ENCODE measurements at regions not wholly inside any gene's neighbourhood (a gene's known extent, or its start where the extent isn't known, plus 50 kb on each side); places are given as distances from the start of the nearest gene placed in this dataset.

GRCh38 chr18:60096428-60096827, 196.6 kb downstream of the PMAIP1 start:
- H3K36me3 ChIP-seq (ENCODE audit: control insufficient read depth, insufficient read depth, low read length, severe bottlenecking), result no peaks in the 10 kb centered on the region
- no peak overlapping the region for H3K4me3 ChIP-seq (ENCODE audit: low read length)
- no peaks in the 10 kb centered on the region for H3K4me1 ChIP-seq (ENCODE audit: control insufficient read depth, insufficient read depth, low read length)
- H3K9ac ChIP-seq (ENCODE audit: low read length), result no peak overlapping the region
- peaks cover 5% of the 10 kb centered on the region for H3K27me3 ChIP-seq (replicated peaks; ENCODE audit: control insufficient read depth, insufficient read depth, low read length)
- peaks cover 14% of the 10 kb centered on the region for H3K9me3 ChIP-seq (ENCODE audit: control insufficient read depth, low read length)
- DNase-seq (ENCODE audit: low read depth), result no peak

GRCh38 chr18:60092073-60092472, 192.3 kb downstream of the PMAIP1 start:
- Histone ChIP-seq H3K4me3 (ENCODE audit: low read length) (no peak overlapping the region), H3K4me1 (ENCODE audit: control insufficient read depth, insufficient read depth, low read length) (no peaks in the 10 kb centered on the region), H3K36me3 (ENCODE audit: control insufficient read depth, insufficient read depth, low read length, severe bottlenecking) (no peaks in the 10 kb centered on the region), H3K9me3 (ENCODE audit: control insufficient read depth, low read length) (peaks cover 10% of the 10 kb centered on the region), H3K27me3 (replicated peaks; ENCODE audit: control insufficient read depth, insufficient read depth, low read length) (no peaks in the 10 kb centered on the region), H3K9ac (ENCODE audit: low read length) (no peak overlapping the region)
- peak; percentile 82 for DNase-seq (ENCODE audit: low read depth)

- no peaks in the 10 kb centered on the region for H3K36me3 ChIP-seq (ENCODE audit: control insufficient read depth, insufficient read depth, low read length, severe bottlenecking)
- DNase-seq (ENCODE audit: low read depth), result no peak
Measured at GRCh38 chr18:60090170-60090569, 190.4 kb downstream of the PMAIP1 start.

GRCh38 chr18:60082790-60083189, 183.0 kb downstream of the PMAIP1 start:
- H3K9me3 ChIP-seq (ENCODE audit: control insufficient read depth, low read length), result peaks cover 17% of the 10 kb centered on the region
- H3K27me3 ChIP-seq (replicated peaks; ENCODE audit: control insufficient read depth, insufficient read depth, low read length), result peaks cover 4% of the 10 kb centered on the region
- no peak overlapping the region for H3K4me3 ChIP-seq (ENCODE audit: low read length)
- no peaks in the 10 kb centered on the region for H3K4me1 ChIP-seq (ENCODE audit: control insufficient read depth, insufficient read depth, low read length)
- H3K36me3 ChIP-seq (ENCODE audit: control insufficient read depth, insufficient read depth, low read length, severe bottlenecking), result no peaks in the 10 kb centered on the region
- no peak overlapping the region for H3K9ac ChIP-seq (ENCODE audit: low read length)
- DNase-seq (ENCODE audit: low read depth), result no peak

More at GRCh38 chr18:60090170-60090569, 190.4 kb downstream of the PMAIP1 start:
- Histone ChIP-seq H3K4me3 (ENCODE audit: low read length) (no peak overlapping the region), H3K9me3 (ENCODE audit: control insufficient read depth, low read length) (peaks cover 10% of the 10 kb centered on the region), H3K27me3 (replicated peaks; ENCODE audit: control insufficient read depth, insufficient read depth, low read length) (no peaks in the 10 kb centered on the region), H3K4me1 (ENCODE audit: control insufficient read depth, insufficient read depth, low read length) (no peaks in the 10 kb centered on the region), H3K9ac (ENCODE audit: low read length) (no peak overlapping the region)

- Histone ChIP-seq H3K27me3 (replicated peaks; ENCODE audit: control insufficient read depth, insufficient read depth, low read length) (peaks cover 4% of the 10 kb centered on the region), H3K4me1 (ENCODE audit: control insufficient read depth, insufficient read depth, low read length) (no peaks in the 10 kb centered on the region), H3K9me3 (ENCODE audit: control insufficient read depth, low read length) (peaks cover 20% of the 10 kb centered on the region), H3K9ac (ENCODE audit: low read length) (no peak overlapping the region), H3K4me3 (ENCODE audit: low read length) (no peak overlapping the region), H3K36me3 (ENCODE audit: control insufficient read depth, insufficient read depth, low read length, severe bottlenecking) (no peaks in the 10 kb centered on the region)
- DNase-seq (ENCODE audit: low read depth), result no peak
Measured at GRCh38 chr18:60082282-60082681, 182.5 kb downstream of the PMAIP1 start.

GRCh38 chr18:60075477-60075876, 175.7 kb downstream of the PMAIP1 start:
- Histone ChIP-seq H3K4me3 (ENCODE audit: low read length) (no peak overlapping the region), H3K4me1 (ENCODE audit: control insufficient read depth, insufficient read depth, low read length) (no peaks in the 10 kb centered on the region), H3K36me3 (ENCODE audit: control insufficient read depth, insufficient read depth, low read length, severe bottlenecking) (no peaks in the 10 kb centered on the region), H3K9me3 (ENCODE audit: control insufficient read depth, low read length) (peaks cover 28% of the 10 kb centered on the region), H3K27me3 (replicated peaks; ENCODE audit: control insufficient read depth, insufficient read depth, low read length) (no peaks in the 10 kb centered on the region), H3K9ac (ENCODE audit: low read length) (no peak overlapping the region)
- DNase-seq (ENCODE audit: low read depth), result no peak

GRCh38 chr18:60070631-60071030, 170.8 kb downstream of the PMAIP1 start:
- Histone ChIP-seq H3K4me1 (ENCODE audit: control insufficient read depth, insufficient read depth, low read length) (no peaks in the 10 kb centered on the region), H3K27me3 (replicated peaks; ENCODE audit: control insufficient read depth, insufficient read depth, low read length) (no peaks in the 10 kb centered on the region), H3K4me3 (ENCODE audit: low read length) (no peak overlapping the region), H3K36me3 (ENCODE audit: control insufficient read depth, insufficient read depth, low read length, severe bottlenecking) (no peaks in the 10 kb centered on the region), H3K9ac (ENCODE audit: low read length) (no peak overlapping the region), H3K9me3 (ENCODE audit: control insufficient read depth, low read length) (no peaks in the 10 kb centered on the region)
- peak; percentile 51 for DNase-seq (ENCODE audit: low read depth)

GRCh38 chr18:60069145-60069544, 169.3 kb downstream of the PMAIP1 start:
- H3K4me1 ChIP-seq (ENCODE audit: control insufficient read depth, insufficient read depth, low read length), result no peaks in the 10 kb centered on the region
- H3K36me3 ChIP-seq (ENCODE audit: control insufficient read depth, insufficient read depth, low read length, severe bottlenecking), result no peaks in the 10 kb centered on the region
- no peaks in the 10 kb centered on the region for H3K9me3 ChIP-seq (ENCODE audit: control insufficient read depth, low read length)
- H3K27me3 ChIP-seq (replicated peaks; ENCODE audit: control insufficient read depth, insufficient read depth, low read length), result no peaks in the 10 kb centered on the region
- no peak overlapping the region for H3K9ac ChIP-seq (ENCODE audit: low read length)
- no peak overlapping the region for H3K4me3 ChIP-seq (ENCODE audit: low read length)
- no peak for DNase-seq (ENCODE audit: low read depth)

GRCh38 chr18:60067426-60068210, 167.8 kb downstream of the PMAIP1 start:
- no peaks in the 10 kb centered on the region for H3K4me1 ChIP-seq (ENCODE audit: control insufficient read depth, insufficient read depth, low read length)
- no peak overlapping the region for H3K9ac ChIP-seq (ENCODE audit: low read length)
- no peak overlapping the region for H3K4me3 ChIP-seq (ENCODE audit: low read length)
- no peaks in the 10 kb centered on the region for H3K9me3 ChIP-seq (ENCODE audit: control insufficient read depth, low read length)
- no peaks in the 10 kb centered on the region for H3K27me3 ChIP-seq (replicated peaks; ENCODE audit: control insufficient read depth, insufficient read depth, low read length)
- H3K36me3 ChIP-seq (ENCODE audit: control insufficient read depth, insufficient read depth, low read length, severe bottlenecking), result no peaks in the 10 kb centered on the region
- no peak for DNase-seq (ENCODE audit: low read depth)

GRCh38 chr18:60066219-60066975, 166.6 kb downstream of the PMAIP1 start:
- Histone ChIP-seq H3K27me3 (replicated peaks; ENCODE audit: control insufficient read depth, insufficient read depth, low read length) (no peaks in the 10 kb centered on the region), H3K9ac (ENCODE audit: low read length) (no peak overlapping the region)

GRCh38 chr18:60064271-60064670, 164.5 kb downstream of the PMAIP1 start:
- H3K27me3 ChIP-seq (replicated peaks; ENCODE audit: control insufficient read depth, insufficient read depth, low read length), result no peaks in the 10 kb centered on the region
- no peak for DNase-seq (ENCODE audit: low read depth)
- H3K9me3 ChIP-seq (ENCODE audit: control insufficient read depth, low read length), result no peaks in the 10 kb centered on the region
- no peak overlapping the region for H3K4me3 ChIP-seq (ENCODE audit: low read length)
- H3K4me1 ChIP-seq (ENCODE audit: control insufficient read depth, insufficient read depth, low read length), result no peaks in the 10 kb centered on the region
- H3K9ac ChIP-seq (ENCODE audit: low read length), result no peak overlapping the region
- no peaks in the 10 kb centered on the region for H3K36me3 ChIP-seq (ENCODE audit: control insufficient read depth, insufficient read depth, low read length, severe bottlenecking)

More at GRCh38 chr18:60066219-60066975, 166.6 kb downstream of the PMAIP1 start:
- Histone ChIP-seq H3K9me3 (ENCODE audit: control insufficient read depth, low read length) (no peaks in the 10 kb centered on the region), H3K36me3 (ENCODE audit: control insufficient read depth, insufficient read depth, low read length, severe bottlenecking) (no peaks in the 10 kb centered on the region), H3K4me3 (ENCODE audit: low read length) (no peak overlapping the region), H3K4me1 (ENCODE audit: control insufficient read depth, insufficient read depth, low read length) (no peaks in the 10 kb centered on the region)
- no peak for DNase-seq (ENCODE audit: low read depth)

Data from adipocyte (in vitro differentiated cells).